HG02870 (cell line): ENCODE measurements at regions not wholly inside any gene's neighbourhood (a gene's known extent, or its start where the extent isn't known, plus 50 kb on each side); places are given as distances from the start of the nearest gene placed in this dataset.
"Not testable (repeated sequence)": the region's sequence is repeated elsewhere in the genome, so short reads cannot be mapped to it uniquely, and the experiment has no call there.

Source experiments
- ATAC-seq: cut with Tn5 transposase; IDR thresholded peaks from one replicate; pipeline ENCODE4 v1.9.1; 2021; ENCODE audit warnings: mild to moderate bottlenecking, moderate library complexity; ENCODE audit not compliant: unreplicated experiment

- ATAC-seq, result not testable (repeated sequence)
Measured at GRCh38 chr2:166744117-166744516, 144.2 kb upstream of the XIRP2 start.

GRCh38 chr2:166743482-166743881 is 144.8 kb upstream of the XIRP2 start:
- ATAC-seq, result not testable (repeated sequence)

- ATAC-seq, result peak; percentile 100
Measured at GRCh38 chr2:166727095-166727494, 161.2 kb upstream of the XIRP2 start.

GRCh38 chr2:166725927-166726924 is 162.1 kb upstream of the XIRP2 start:
- ATAC-seq, result no peak

GRCh38 chr2:166716968-166717367 is 171.3 kb upstream of the XIRP2 start:
- no peak for ATAC-seq

- ATAC-seq, result no peak
Measured at GRCh38 chr2:166700079-166700478, 188.2 kb upstream of the XIRP2 start.

GRCh38 chr2:166695154-166695553 is 193.1 kb upstream of the XIRP2 start:
- ATAC-seq, result no peak

GRCh38 chr2:166686057-166686456 is 192.0 kb upstream of the SCN7A start:
- ATAC-seq, result not testable (repeated sequence)

GRCh38 chr2:166677996-166678395 is 183.9 kb upstream of the SCN7A start:
- no peak for ATAC-seq

- no peak for ATAC-seq
Measured at GRCh38 chr2:166676716-166677115, 182.7 kb upstream of the SCN7A start.

GRCh38 chr2:166675553-166675952 is 181.5 kb upstream of the SCN7A start:
- ATAC-seq, result no peak

GRCh38 chr2:166673986-166674385 is 179.9 kb upstream of the SCN7A start:
- no peak for ATAC-seq

GRCh38 chr2:166671801-166672200 is 177.8 kb upstream of the SCN7A start:
- ATAC-seq, result no peak

- ATAC-seq, result no peak
Measured at GRCh38 chr2:166671235-166671634, 177.2 kb upstream of the SCN7A start.

- ATAC-seq, result no peak
Measured at GRCh38 chr2:166665991-166666940, 172.2 kb upstream of the SCN7A start.

GRCh38 chr2:166661824-166662223 is 167.8 kb upstream of the SCN7A start:
- no peak for ATAC-seq

GRCh38 chr2:166661391-166661790 is 167.3 kb upstream of the SCN7A start:
- ATAC-seq, result no peak

GRCh38 chr2:166658901-166659300 is 164.9 kb upstream of the SCN7A start:
- ATAC-seq, result no peak

- no peak for ATAC-seq
Measured at GRCh38 chr2:166653185-166653813, 159.2 kb upstream of the SCN7A start.

- ATAC-seq, result no peak
Measured at GRCh38 chr2:166651991-166652390, 157.9 kb upstream of the SCN7A start.
